Endothelial cell of umbilical vein (primary cell): ENCODE measurements at regions not wholly inside any gene's neighbourhood (a gene's known extent, or its start where the extent isn't known, plus 50 kb on each side); places are given as distances from the start of the nearest gene placed in this dataset.

ENCODE experiments used
- BruUV-seq: library from RNA; stranded (reverse); fragments of 400-500 nt; replicated peaks from 2 replicates; lab custom pipeline; 2021; lab: Mats Ljungman, UMichigan
- CTCF ChIA-PET: fragments of 300-600, 350-600 bp; sonication (Branson Sonifier 250); formaldehyde crosslinking; loops from one replicate; lab custom pipeline; 2021; ENCODE audit warnings: antibody characterized with exemption, inconsistent platforms; lab: Charles Lee
- POLR2A ChIA-PET: fragments of 300-600, 350-600 bp; sonication (Branson Sonifier 250); formaldehyde crosslinking; loops from one replicate; lab custom pipeline; 2021; ENCODE audit warnings: antibody characterized with exemption, inconsistent platforms; lab: Charles Lee
- DNase-seq: peaks from one replicate; pipeline ENCODE4 v3.0.0-alpha.2; 2011; ENCODE audit warnings: low read depth, low spot score
- FAIRE-seq: peaks from 2 replicates; lab custom pipeline; 2011; peaks lifted over from hg19 to GRCh38; lab: Jason Lieb, UNC
- H2AFZ ChIP-seq: 2 replicates; pipeline ENCODE4 v1.6.0; 2012; ENCODE audit warnings: low read depth, low read length, control low read depth, inconsistent platforms
- H3K27ac ChIP-seq: 2 replicates; pipeline ENCODE4 v1.5.1; 2011; ENCODE audit warnings: low read depth, mild to moderate bottlenecking, control low read depth, low read length, moderate library complexity; ENCODE audit not compliant: insufficient read depth
- H3K27me3 ChIP-seq, 2 experiments: 2 replicates each; pipeline versions ENCODE4 v1.6.0 to v1.6.1; 2011; ENCODE audit warnings: low read length in 2 of 2, mixed read lengths in 1 of 2; ENCODE audit not compliant: control insufficient read depth in 2 of 2, insufficient read depth in 2 of 2
- H3K36me3 ChIP-seq, 2 experiments: 2 replicates in 1 of 2; 3 replicates in 1 of 2; pipeline ENCODE4 v1.5.1; 2011; ENCODE audit warnings: low read length in 2 of 2, mild to moderate bottlenecking in 1 of 2, moderate library complexity in 1 of 2; ENCODE audit not compliant: control insufficient read depth in 2 of 2, insufficient read depth in 2 of 2; ENCODE audit errors: extremely low read depth in 1 of 2
- H3K4me1 ChIP-seq: 3 replicates; pipeline ENCODE4 v1.5.1; 2011; ENCODE audit warnings: mild to moderate bottlenecking, low read length; ENCODE audit not compliant: control insufficient read depth, insufficient read depth; ENCODE audit errors: extremely low read depth
- H3K4me2 ChIP-seq: 2 replicates; pipeline ENCODE4 v1.6.1; 2011; ENCODE audit warnings: low read length, control low read depth, mixed read lengths; ENCODE audit not compliant: insufficient read depth
- H3K4me3 ChIP-seq, 3 experiments: fragments of 200-600 bp in 1 of 3; sonication (generic), shearing (Covaris generic) in 1 of 3; replicated peaks in 1 of 3; 2 replicates each; pipeline ENCODE4 v1.5.1; 2011 to 2016; ENCODE audit warnings: control low read depth in 3 of 3, low read length in 3 of 3, mild to moderate bottlenecking in 2 of 3, inconsistent platforms in 1 of 3, low read depth in 1 of 3, moderate library complexity in 1 of 3; ENCODE audit not compliant: insufficient read depth in 1 of 3
- H3K79me2 ChIP-seq: 2 replicates; pipeline ENCODE4 v1.6.0; 2012; ENCODE audit warnings: low read length, inconsistent platforms; ENCODE audit not compliant: control insufficient read depth, insufficient read depth
- H3K9ac ChIP-seq: replicated peaks from 2 replicates; pipeline ENCODE3; 2011; ENCODE audit warnings: low read length, control low read depth; ENCODE audit not compliant: insufficient read depth; ENCODE audit errors: extremely low read depth
- H3K9me1 ChIP-seq: replicated peaks from 3 replicates; pipeline ENCODE4 v1.6.0; 2011; ENCODE audit warnings: mild to moderate bottlenecking, low read length; ENCODE audit not compliant: control insufficient read depth, insufficient read depth; ENCODE audit errors: extremely low read depth
- H3K9me3 ChIP-seq: replicated peaks from 2 replicates; pipeline ENCODE4 v1.5.1; 2012; ENCODE audit warnings: low read length, inconsistent platforms; ENCODE audit not compliant: control insufficient read depth, insufficient read depth
- H4K20me1 ChIP-seq: replicated peaks from 2 replicates; pipeline ENCODE3; 2011; ENCODE audit warnings: mild to moderate bottlenecking, low read length; ENCODE audit not compliant: control insufficient read depth, insufficient read depth; ENCODE audit errors: extremely low read depth
- CTCF ChIP-seq, 2 donors: IDR thresholded peaks; 1 replicate in 1 of 2; 2 replicates in 1 of 2; pipeline ENCODE4 v1.5.1; 2011; ENCODE audit warnings: low read length in 2 of 2, mild to moderate bottlenecking in 2 of 2, moderate library complexity in 2 of 2, control low read depth in 1 of 2, inconsistent platforms in 1 of 2, low read depth in 1 of 2; ENCODE audit not compliant: insufficient read depth in 1 of 2; ENCODE audit errors: extremely low read depth in 1 of 2
- EZH2 ChIP-seq: IDR thresholded peaks from 2 replicates; pipeline ENCODE4 v1.6.1; 2012; ENCODE audit warnings: borderline replicate concordance, low read depth, mild to moderate bottlenecking, moderate library complexity, low read length, inconsistent platforms; ENCODE audit not compliant: severe bottlenecking
- FOS ChIP-seq: IDR thresholded peaks from 2 replicates; pipeline ENCODE4 v1.6.1; 2011; ENCODE audit warnings: mild to moderate bottlenecking, low read length, moderate library complexity, borderline replicate concordance; ENCODE audit not compliant: insufficient read depth
- GATA2 ChIP-seq: IDR thresholded peaks from 2 replicates; pipeline ENCODE4 v1.7.0; 2011; ENCODE audit warnings: low read depth, mild to moderate bottlenecking, moderate library complexity, mixed read lengths, low read length; ENCODE audit not compliant: insufficient read length, insufficient read depth
- JUN ChIP-seq: IDR thresholded peaks from 2 replicates; pipeline ENCODE4 v1.6.1; 2011; ENCODE audit warnings: borderline replicate concordance, low read depth; ENCODE audit not compliant: insufficient read length, insufficient read depth
- MYC ChIP-seq: IDR thresholded peaks from one replicate; pipeline ENCODE4 v1.6.1; 2011; ENCODE audit warnings: mild to moderate bottlenecking, low read depth, low read length
- POLR2A ChIP-seq: IDR thresholded peaks from 2 replicates; pipeline ENCODE4 v1.6.1; 2012; ENCODE audit warnings: low read depth, mild to moderate bottlenecking, control low read depth, low read length
- POLR2AphosphoS5 ChIP-seq: IDR thresholded peaks from 2 replicates; pipeline ENCODE4 v1.6.1; 2012; ENCODE audit warnings: low read depth, mild to moderate bottlenecking, control low read depth, low read length, moderate library complexity; ENCODE audit not compliant: insufficient read depth
- dilution Hi-C: fragments of 300-500 bp; cut with MboI; formaldehyde crosslinking; loops from one replicate; pipeline ENCODE4 v1.15.0; 2019; ENCODE audit warnings: low sequenced_read_pairs; ENCODE audit not compliant: extremely low pct_ligation_motif_present
- intact Hi-C: fragments of 100-400 bp; cut with micrococcal nuclease; formaldehyde crosslinking; loops from one replicate; pipeline ENCODE4 v1.10.0; 2022
- TF ChIP-seq, protein P1 (sequence below): IDR thresholded peaks from 2 replicates; pipeline ENCODE4 v1.6.1; 2011; ENCODE audit not compliant: insufficient read depth, insufficient read length

DNA sequence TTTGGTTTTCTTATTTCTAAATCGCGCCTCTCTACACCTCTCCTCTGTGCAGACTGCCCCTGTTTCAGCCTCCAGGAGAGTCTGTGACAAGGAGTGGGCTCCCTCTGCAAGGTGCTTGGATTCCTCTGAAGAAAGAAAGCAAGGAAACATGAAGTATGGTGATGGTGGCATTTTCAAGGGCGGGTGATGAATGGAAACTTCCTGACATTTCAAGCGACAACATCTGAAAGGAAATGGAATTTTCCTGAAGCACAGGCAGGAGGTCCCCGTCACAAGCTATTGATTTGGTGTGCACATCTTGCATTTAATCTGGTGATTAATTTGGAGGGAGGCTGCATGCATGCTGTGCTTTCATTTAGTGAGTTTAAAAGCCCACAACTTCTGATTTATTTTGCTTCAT lies 164.6 kb upstream of the FGGY start:
- ChIA-PET CTCF (interaction anchor here (1.6 to 2.0 kb wide), 2 partner anchors 9 to 11 kb away, joined by 5 to 8 read pairs; no protein-coding TSS in a partner anchor), POLR2A (no interaction called here)
- H3K36me3 ChIP-seq = no peaks in the 10 kb centered on the region
- peaks cover 30% of the 10 kb centered on the region for H3K4me1 ChIP-seq
- H3K4me2 ChIP-seq = no peak overlapping the region
- H3K9me3 ChIP-seq = no peaks in the 10 kb centered on the region
- FAIRE-seq (no peak), DNase-seq (peak; percentile 36)
- no peaks in the 10 kb centered on the region for H4K20me1 ChIP-seq
- no peak overlapping the region for H3K27ac ChIP-seq
- H3K27me3 ChIP-seq = no peaks in the 10 kb centered on the region
- TF ChIP-seq MYC = no peak
- no peak for TF ChIP-seq GATA2
- no peak for TF ChIP-seq JUN
- no peak for TF ChIP-seq FOS
- TF ChIP-seq CTCF (IDR thresholded peaks at IDR 0.05; ENCODE audit: extremely low read depth in 1 of 2, insufficient read depth in 1 of 2, low read depth in 1 of 2, low read length in 2 of 2) = no peak
- TF ChIP-seq POLR2A = no peak
- TF ChIP-seq, protein P1, sequence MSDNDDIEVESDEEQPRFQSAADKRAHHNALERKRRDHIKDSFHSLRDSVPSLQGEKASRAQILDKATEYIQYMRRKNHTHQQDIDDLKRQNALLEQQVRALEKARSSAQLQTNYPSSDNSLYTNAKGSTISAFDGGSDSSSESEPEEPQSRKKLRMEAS = no peak
- no peak for TF ChIP-seq EZH2
- TF ChIP-seq POLR2AphosphoS5 = no peak
- dilution Hi-C loops (no loop called here), intact Hi-C loops (loop anchor here (2.0 kb wide), 1 partner anchor 59 kb away; no protein-coding TSS in a partner anchor)
- peak overlapping the region; percentile 64 for H2AFZ ChIP-seq
- no peak overlapping the region for H3K9ac ChIP-seq
- no peaks in the 10 kb centered on the region for H3K79me2 ChIP-seq
- no TSS peak for BruUV-seq
- no peak overlapping the region for H3K4me3 ChIP-seq
- no peaks in the 10 kb centered on the region for H3K9me1 ChIP-seq
